ENCODE measurements at regions not wholly inside any gene's neighbourhood (a gene's known extent, or its start where the extent isn't known, plus 50 kb on each side); places are given as distances from the start of the nearest gene placed in this dataset.
A peak's percentile ranks its signal among the peaks of the same experiment; 100 is the strongest.

GRCh38 chr11:119828819-119829218, 99.8 kb upstream of the NECTIN1 start:
- ATAC-seq (peak; percentile 56), FAIRE-seq (no peak), DNase-seq (ENCODE audit: extremely low read depth in 1 of 4, low spot score in 3 of 4) (peak in 3 of 4 experiments; percentile 27 to 39 (median 37))
- H3K27ac ChIP-seq (ENCODE audit: extremely low read depth, low read depth, low read length) = no peak overlapping the region
- in situ Hi-C loops (cut with MboI) = no loop called here
- H3K9me3 ChIP-seq (replicated peaks; ENCODE audit: control insufficient read depth, insufficient read depth, low read depth, low read length) = no peaks in the 10 kb centered on the region
- H3K4me3 ChIP-seq = no peak overlapping the region
- no peaks in the 10 kb centered on the region for H3K4me1 ChIP-seq (replicated peaks in 1 of 2; ENCODE audit: control insufficient read depth in 2 of 2, insufficient read depth in 2 of 2, low read length in 2 of 2)
- no TSS peak for BruUV-seq (replicated peaks)
- intact Hi-C loops (cut with micrococcal nuclease) = no loop called here
- H3K9me1 ChIP-seq (ENCODE audit: control insufficient read depth, insufficient read depth, low read length) = no peaks in the 10 kb centered on the region
- H3K79me2 ChIP-seq (ENCODE audit: control insufficient read depth, insufficient read depth, low read length) = no peaks in the 10 kb centered on the region
- ChIA-PET CTCF (ENCODE audit: low intra/inter-chr PET ratio) (no interaction called here), POLR2A (interaction anchor here (1.4 kb wide), 1 partner anchor 22 kb away, joined by 5 read pairs; no protein-coding TSS in a partner anchor)
- H3K9ac ChIP-seq (ENCODE audit: insufficient read depth in 1 of 2, low read depth in 2 of 2, low read length in 2 of 2) = no peak overlapping the region
- no peak overlapping the region for H3K4me2 ChIP-seq (ENCODE audit: insufficient read depth, low read length)
- no peaks in the 10 kb centered on the region for H3K36me3 ChIP-seq (ENCODE audit: control insufficient read depth, insufficient read depth, low read length)
- no peak overlapping the region for H2AFZ ChIP-seq (ENCODE audit: low read depth, low read length)
- H3K27me3 ChIP-seq (ENCODE audit: control insufficient read depth in 2 of 2, insufficient read depth in 2 of 2, low read length in 2 of 2) = peaks cover 0 to 12% of the 10 kb centered on the region in 2 experiments; a peak in 2 of 5 replicates
- no peak for TF ChIP-seq ZNF217 (CRISPR knock-in tag; IDR thresholded peaks at IDR 0.05)
- TF ChIP-seq FOS (IDR thresholded peaks at IDR 0.05; ENCODE audit: extremely low read depth, insufficient read length) = peak; percentile 9
- TF ChIP-seq PKNOX1 (IDR thresholded peaks at IDR 0.05) = 0 out of 2 replicates have a peak, but pooled peaks have one; percentile 19
- TF ChIP-seq SMAD1 (IDR thresholded peaks at IDR 0.05; ENCODE audit: low read depth, low read length, partially characterized antibody) = no peak
- 0% methylated on average over 2 of the region's 2 CpGs for WGBS (ENCODE audit: insufficient coverage, low coverage, missing lambda C conversion rate)
- H4K20me1 ChIP-seq (replicated peaks; ENCODE audit: control insufficient read depth, insufficient read depth, low read length) = peaks cover 4% of the 10 kb centered on the region; the same call in 1 of the 2 replicates

GRCh38 chr11:119828006-119828405, 99.0 kb upstream of the NECTIN1 start:
- Histone ChIP-seq H3K9ac (ENCODE audit: insufficient read depth in 1 of 2, low read depth in 2 of 2, low read length in 2 of 2) (no peak overlapping the region), H4K20me1 (replicated peaks; ENCODE audit: control insufficient read depth, insufficient read depth, low read length) (no peaks in the 10 kb centered on the region), H3K27ac (ENCODE audit: extremely low read depth, low read depth, low read length) (no peak overlapping the region), H3K4me2 (ENCODE audit: insufficient read depth, low read length) (no peak overlapping the region), H3K9me1 (ENCODE audit: control insufficient read depth, insufficient read depth, low read length) (no peaks in the 10 kb centered on the region), H3K27me3 (ENCODE audit: control insufficient read depth in 2 of 2, insufficient read depth in 2 of 2, low read length in 2 of 2) (peaks cover 0 to 11% of the 10 kb centered on the region in 2 experiments; a peak in 1 of 5 replicates), H3K79me2 (ENCODE audit: control insufficient read depth, insufficient read depth, low read length) (no peaks in the 10 kb centered on the region), H2AFZ (ENCODE audit: low read depth, low read length) (no peak overlapping the region), H3K9me3 (replicated peaks; ENCODE audit: control insufficient read depth, insufficient read depth, low read depth, low read length) (no peaks in the 10 kb centered on the region), H3K4me3 (no peak overlapping the region), H3K36me3 (ENCODE audit: control insufficient read depth, insufficient read depth, low read length) (no peaks in the 10 kb centered on the region), H3K4me1 (replicated peaks in 1 of 2; ENCODE audit: control insufficient read depth in 2 of 2, insufficient read depth in 2 of 2, low read length in 2 of 2) (no peaks in the 10 kb centered on the region)
- intact Hi-C loops (cut with micrococcal nuclease) = no loop called here
- ChIA-PET POLR2A (interaction anchor here (0.6 to 1.4 kb wide), 2 partner anchors 23 to 87 kb away, joined by 3 to 5 read pairs; no protein-coding TSS in a partner anchor), CTCF (ENCODE audit: low intra/inter-chr PET ratio) (no interaction called here)
- DNase-seq (ENCODE audit: extremely low read depth in 1 of 4, low spot score in 3 of 4) (no peak), FAIRE-seq (no peak), ATAC-seq (no peak)
- no TSS peak for BruUV-seq (replicated peaks)
- in situ Hi-C loops (cut with MboI) = no loop called here
- 0% methylated on average over 8 of the region's 9 CpGs for WGBS (ENCODE audit: insufficient coverage, low coverage, missing lambda C conversion rate)
- TF ChIP-seq TEAD1 (CRISPR knock-in tag; IDR thresholded peaks at IDR 0.05) = no peak
- no peak for TF ChIP-seq WHSC1 (IDR thresholded peaks at IDR 0.05; ENCODE audit: low read length)
- no peak for TF ChIP-seq USF1 (CRISPR knock-in tag; IDR thresholded peaks at IDR 0.05)
- TF ChIP-seq ZC3H11A (IDR thresholded peaks at IDR 0.05; ENCODE audit: low read depth, low read length) = no peak
- no peak for TF ChIP-seq POLR2AphosphoS2 (IDR thresholded peaks at IDR 0.05; ENCODE audit: low read length)
- no peak for TF ChIP-seq SREBF1 (IDR thresholded peaks at IDR 0.05; ENCODE audit: borderline replicate concordance, low read depth, low read length)
- no peak for TF ChIP-seq ZNF707 (CRISPR knock-in tag; conservative IDR thresholded peaks at IDR 0.05)
- no peak for TF ChIP-seq SRSF9 (IDR thresholded peaks at IDR 0.05; ENCODE audit: borderline replicate concordance, low read depth, low read length)
- no peak for TF ChIP-seq ZNF408 (CRISPR knock-in tag; IDR thresholded peaks at IDR 0.05; ENCODE audit: low read depth)
- no peak for TF ChIP-seq ZNF584 (CRISPR knock-in tag; IDR thresholded peaks at IDR 0.05; ENCODE audit: low read depth)

All from K562 (cell line).